ENCODE measurements at regions not wholly inside any gene's neighbourhood (a gene's known extent, or its start where the extent isn't known, plus 50 kb on each side); places are given as distances from the start of the nearest gene placed in this dataset.

GRCh38 chr5:82811490-82811889 is 265.7 kb downstream of the TMEM167A start:
- no peak for FAIRE-seq
- no peak for ATAC-seq
- ChIA-PET SMC1A (ENCODE audit: uncharacterized antibody, unreplicated experiment) (interaction anchor here (0.6 to 1.6 kb wide), 4 partner anchors 8 to 590 kb away, joined by 3 to 5 read pairs (median 3); no protein-coding TSS in a partner anchor), CTCF (interaction anchor here (1.3 kb wide), 1 partner anchor 10 kb away, joined by 5 read pairs; no protein-coding TSS in a partner anchor), POLR2A (no interaction called here), RAD21 (ENCODE audit: unreplicated experiment) (interaction anchor here (0.8 to 1.6 kb wide), 4 partner anchors 8 to 13 kb away, joined by 3 to 8 read pairs (median 4); no protein-coding TSS in a partner anchor)
- Histone ChIP-seq H3K4me1 (ENCODE audit: control insufficient read depth, insufficient read depth, low read length) (no peaks in the 10 kb centered on the region; the same call in 1 of the 2 replicates), H3K27ac (ENCODE audit: control insufficient read depth, insufficient read depth) (no peak overlapping the region), H4K20me1 (ENCODE audit: control insufficient read depth, insufficient read depth) (no peaks in the 10 kb centered on the region), H3K4me3 (no peak overlapping the region), H2AFZ (ENCODE audit: control insufficient read depth, low read depth, low read length) (no peak overlapping the region), H3K4me2 (ENCODE audit: control insufficient read depth, insufficient read depth) (no peak overlapping the region), H3K9ac (ENCODE audit: control insufficient read depth, insufficient read depth, low read length) (no peak overlapping the region), H3K9me3 (replicated peaks; ENCODE audit: control insufficient read depth, insufficient read depth, low read length) (peaks cover 2% of the 10 kb centered on the region; the same call in 1 of the 3 replicates), H3K27me3 (replicated peaks in 1 of 2; ENCODE audit: control insufficient read depth in 2 of 2, insufficient read depth in 2 of 2, low read length in 1 of 2) (no peaks in the 10 kb centered on the region), H3K36me3 (ENCODE audit: control insufficient read depth in 2 of 2, insufficient read depth in 2 of 2, low read length in 1 of 2) (no peaks in the 10 kb centered on the region), H3K79me2 (ENCODE audit: control insufficient read depth, insufficient read depth, low read length) (no peaks in the 10 kb centered on the region)
- no peak for DNase-seq (ENCODE audit: low read depth, low spot score)
- intact Hi-C loops (cut with micrococcal nuclease; ENCODE audit: unreplicated experiment) = loop anchor here (10.0 kb wide), 1 partner anchor 613 kb away; no protein-coding TSS in a partner anchor
- BruUV-seq (replicated peaks) = no TSS peak
- 75% methylated on average over 6 of the region's 6 CpGs for WGBS (ENCODE audit: insufficient coverage, insufficient replicate concordance, low lambda C conversion rate, missing lambda C conversion rate)
- in situ Hi-C loops (cut with MboI) = no loop called here
- TF ChIP-seq ATF3 (IDR thresholded peaks at IDR 0.05; ENCODE audit: borderline replicate concordance, extremely low read depth, low read depth, low read length) = no peak
- TF ChIP-seq WRNIP1 (IDR thresholded peaks at IDR 0.05; ENCODE audit: borderline replicate concordance, low read depth, low read length) = no peak
- no peak for TF ChIP-seq SMAD1 (IDR thresholded peaks at IDR 0.05; ENCODE audit: low read depth, partially characterized antibody)
- TF ChIP-seq ZBTB40 (IDR thresholded peaks at IDR 0.05; ENCODE audit: borderline replicate concordance) = no peak
- TF ChIP-seq BHLHE40 (IDR thresholded peaks at IDR 0.05; ENCODE audit: borderline replicate concordance in 1 of 2, low read depth in 2 of 2, low read length in 1 of 2) = no peak
- no peak for TF ChIP-seq IRF5 (IDR thresholded peaks at IDR 0.05; ENCODE audit: borderline replicate concordance)
- no peak for TF ChIP-seq EP300 (IDR thresholded peaks at IDR 0.05; ENCODE audit: borderline replicate concordance in 1 of 2, control insufficient read depth in 1 of 2, low read depth in 2 of 2, low read length in 2 of 2)
- TF ChIP-seq CEBPZ (IDR thresholded peaks at IDR 0.05; ENCODE audit: low read depth, low read length) = no peak
- no peak for TF ChIP-seq ZNF207 (IDR thresholded peaks at IDR 0.05; ENCODE audit: borderline replicate concordance)
- TF ChIP-seq SMC3 (IDR thresholded peaks at IDR 0.05; ENCODE audit: borderline replicate concordance, low read length) = no peak
- no peak for TF ChIP-seq JUNB (IDR thresholded peaks at IDR 0.05)
- no peak for TF ChIP-seq BCL3 (IDR thresholded peaks at IDR 0.05; ENCODE audit: borderline replicate concordance, insufficient read depth, low read depth, low read length, poor library complexity, severe bottlenecking)

Data from GM12878 (cell line).